Right cardiac atrium (tissue), 5 donors: ENCODE measurements at regions not wholly inside any gene's neighbourhood (a gene's known extent, or its start where the extent isn't known, plus 50 kb on each side); places are given as distances from the start of the nearest gene placed in this dataset.
"Not testable (repeated sequence)": the region's sequence is repeated elsewhere in the genome, so short reads cannot be mapped to it uniquely, and the experiment has no call there.

Source experiments
- ATAC-seq, 2 donors: fragments of 200-7000 bp; cut with Tn5 transposase; one replicate each; pipeline versions ENCODE4 v1.8.0 to v1.9.1; 2020; ENCODE audit warnings: moderate library complexity in 2 of 2, mild to moderate bottlenecking in 1 of 2
- DNase-seq, 3 donors: peaks; one replicate each; pipeline ENCODE4 v3.0.0-alpha.2; 2020
- H3K27ac ChIP-seq: one replicate; pipeline ENCODE4 v1.5.1; 2013; ENCODE audit warnings: mild to moderate bottlenecking, low read length, control low read depth, moderate library complexity
- H3K27me3 ChIP-seq: one replicate; pipeline ENCODE4 v1.6.1; 2013; ENCODE audit not compliant: control insufficient read depth, insufficient read depth
- H3K4me1 ChIP-seq: one replicate; pipeline ENCODE4 v1.6.1; 2013; ENCODE audit warnings: low read length; ENCODE audit not compliant: control insufficient read depth, insufficient read depth
- H3K4me3 ChIP-seq: one replicate; pipeline ENCODE4 v1.5.1; 2013; ENCODE audit warnings: low read length, control low read depth
- H3K9me3 ChIP-seq: one replicate; pipeline ENCODE4 v1.6.1; 2013; ENCODE audit warnings: low read length; ENCODE audit not compliant: control insufficient read depth
- WGBS: extraction: QIAGEN DNeasy Blood & Tissue Kit; methylation state at CpG from one replicate; pipeline ENCODE4 v1.1.7; 2013; 5-methylcytosine and 5-hydroxymethylcytosine counted together
- intact Hi-C, 4 donors: fragments of 100-400 bp; cut with DNase I; formaldehyde crosslinking; loops; one replicate each; pipeline versions ENCODE4 v1.11.0 to v1.14.0; 2022 to 2023
- donor health status: healthy with polysubstance abuse.
- donor health status: DM: no; HTN: yes; CAD: no.
- donor health status: DM: no; HTN: no; CAD: no.
- donor health status: DM: no; HTN: yes; CAD: no; lungs with severe emphysema.
- donor health status: DM: yes; HTN: yes; CAD: no.

DNA sequence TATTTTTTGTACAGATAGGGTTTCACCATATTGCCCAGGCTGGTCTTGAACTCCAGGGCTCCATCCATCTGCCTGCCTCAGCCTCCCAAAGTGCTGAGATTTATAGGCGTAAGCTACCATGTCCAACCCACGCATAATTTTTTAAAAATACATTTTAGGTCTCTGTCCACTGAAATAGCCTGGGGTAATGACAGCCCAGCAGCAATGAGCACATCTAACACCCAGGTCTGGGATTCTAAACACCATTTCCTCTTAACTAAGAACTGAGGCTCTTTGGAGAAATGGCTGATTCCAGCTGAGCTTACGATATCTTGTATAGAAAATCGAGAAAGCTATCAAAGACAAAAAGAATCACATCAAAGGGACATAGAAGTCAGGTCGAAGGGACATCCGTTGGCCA is 245.3 kb downstream of the PARN start:
- Histone ChIP-seq H3K27ac (no peak overlapping the region), H3K4me3 (no peak overlapping the region), H3K9me3 (no peaks in the 10 kb centered on the region), H3K27me3 (no peaks in the 10 kb centered on the region), H3K4me1 (no peaks in the 10 kb centered on the region)
- 91% methylated on average over 6 of the region's 6 CpGs for WGBS
- no peak for DNase-seq
- intact Hi-C loops, result no loop called here
- ATAC-seq, result no peak

DNA sequence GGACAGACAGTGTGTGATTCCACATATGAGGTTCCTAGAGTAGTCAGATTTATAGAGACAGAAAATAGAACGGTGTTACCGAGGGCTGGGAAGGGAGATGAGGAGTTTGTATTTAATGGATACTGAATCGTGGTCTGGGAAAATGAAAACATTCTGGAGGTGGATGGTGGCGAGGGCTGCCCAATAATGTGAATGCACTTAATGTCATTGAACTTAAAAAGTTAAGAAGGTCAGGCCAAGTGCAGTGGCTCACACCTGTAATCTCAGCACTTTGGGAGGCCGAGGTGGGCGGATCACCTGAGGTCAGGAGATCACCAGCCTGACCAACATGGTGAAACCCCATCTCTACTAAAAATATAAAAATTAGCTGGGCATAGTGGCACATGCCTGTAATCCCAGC is 246.2 kb downstream of the PARN start:
- intact Hi-C loops, H3K9me3 ChIP-seq, H3K27me3 ChIP-seq, ATAC-seq, H3K4me3 ChIP-seq, H3K27ac ChIP-seq, H3K4me1 ChIP-seq, DNase-seq: not testable (repeated sequence)
- WGBS, result 94% methylated on average over 6 of the region's 6 CpGs

DNA sequence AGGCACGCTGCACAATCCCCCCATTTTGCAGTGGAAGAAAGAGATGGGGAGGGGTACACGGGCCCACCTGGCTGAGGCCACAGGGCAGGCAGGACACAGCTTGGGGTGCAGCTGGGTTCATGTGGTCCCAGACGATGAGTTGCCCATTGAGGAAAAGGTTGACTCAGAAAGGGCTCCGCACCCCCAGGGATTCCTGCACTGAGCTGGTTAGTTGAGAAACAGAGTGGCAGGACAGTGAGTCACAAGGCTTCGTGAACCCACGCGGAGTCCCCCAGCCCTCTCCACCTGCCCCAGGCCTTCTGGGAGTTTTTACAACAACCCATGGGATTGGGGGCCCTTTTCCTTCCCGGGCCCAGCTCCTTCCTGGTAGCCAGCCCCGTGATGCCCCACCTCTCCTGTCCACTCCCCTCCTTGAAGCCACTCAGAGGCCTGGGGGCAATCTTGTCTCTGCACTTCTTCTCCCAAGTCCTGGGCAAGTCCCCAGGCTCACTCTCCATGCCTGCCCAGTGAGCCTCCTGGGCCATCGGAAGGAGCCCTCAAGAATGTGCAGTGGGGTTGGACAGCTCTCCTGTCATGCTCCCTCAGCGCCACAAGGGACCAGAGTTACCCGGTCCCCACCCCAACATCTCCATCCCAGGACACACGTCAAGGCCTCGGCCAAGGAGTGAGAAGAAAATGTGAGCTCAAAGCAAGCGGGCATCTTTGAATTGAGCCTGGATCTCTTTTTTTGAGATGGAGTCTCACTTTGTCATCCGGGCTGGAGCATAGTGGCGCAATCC is 251.2 kb downstream of the PARN start:
- intact Hi-C loops, result no loop called here
- H3K9me3 ChIP-seq, result no peaks in the 10 kb centered on the region
- H3K27me3 ChIP-seq, result no peaks in the 10 kb centered on the region
- no peak overlapping the region for H3K4me3 ChIP-seq
- DNase-seq, result no peak
- peak in 1 of 2 donors; percentile 16 for ATAC-seq
- no peak overlapping the region for H3K27ac ChIP-seq
- no peaks in the 10 kb centered on the region for H3K4me1 ChIP-seq
- 91% methylated on average over 17 of the region's 17 CpGs for WGBS

DNA sequence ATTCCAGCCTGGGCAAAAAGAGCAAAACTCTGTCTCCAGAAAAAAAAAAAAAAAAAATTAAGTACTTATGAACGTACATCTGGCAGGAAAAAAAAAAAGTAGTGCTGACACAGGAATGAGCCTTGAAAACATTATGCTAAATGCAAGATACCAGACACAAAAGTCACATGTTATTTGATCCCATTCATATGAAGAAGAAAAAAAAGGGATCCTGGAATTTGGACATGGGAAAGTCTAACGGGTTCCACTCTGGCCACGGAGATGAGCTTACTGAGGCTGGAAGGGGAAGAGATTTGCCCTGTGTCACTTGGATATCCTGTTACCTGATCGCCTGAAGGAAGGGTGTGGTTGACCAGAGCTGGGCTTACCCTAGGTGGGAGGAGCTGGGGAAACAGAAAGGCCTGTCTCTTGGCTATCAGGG is 251.9 kb downstream of the PARN start:
- no peak overlapping the region for H3K27ac ChIP-seq
- DNase-seq (no peak), ATAC-seq (peak in 1 of 2 donors; percentile 36)
- H3K4me3 ChIP-seq, result no peak overlapping the region
- intact Hi-C loops, result no loop called here
- no peaks in the 10 kb centered on the region for H3K27me3 ChIP-seq
- 45% methylated on average over 4 of the region's 4 CpGs for WGBS
- no peaks in the 10 kb centered on the region for H3K4me1 ChIP-seq
- no peaks in the 10 kb centered on the region for H3K9me3 ChIP-seq

DNA sequence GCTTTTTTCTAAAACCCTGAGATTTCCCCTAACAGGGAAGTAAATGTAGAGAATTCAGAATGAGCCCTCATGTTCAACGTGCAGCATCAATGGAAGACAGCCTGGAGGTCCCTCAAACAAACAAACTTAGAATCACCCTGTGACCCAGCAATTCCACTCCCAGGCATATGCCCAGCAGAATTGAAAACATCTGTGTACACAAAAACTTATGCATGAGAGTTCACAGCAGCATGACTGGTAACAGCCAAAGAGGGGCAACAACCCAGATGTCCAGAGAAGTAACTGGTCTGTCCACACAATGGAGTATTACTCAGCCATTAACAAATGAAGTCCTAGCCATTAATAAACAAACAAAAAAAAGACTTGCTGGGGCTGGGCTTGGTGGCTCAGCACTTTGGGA is 252.7 kb downstream of the PARN start:
- Histone ChIP-seq H3K4me3 (no peak overlapping the region), H3K9me3 (no peaks in the 10 kb centered on the region), H3K27ac (no peak overlapping the region), H3K27me3 (no peaks in the 10 kb centered on the region), H3K4me1 (no peaks in the 10 kb centered on the region)
- WGBS, result 26% methylated on average over 1 of the region's 1 CpG
- no peak for ATAC-seq
- DNase-seq, result no peak
- intact Hi-C loops, result no loop called here

DNA sequence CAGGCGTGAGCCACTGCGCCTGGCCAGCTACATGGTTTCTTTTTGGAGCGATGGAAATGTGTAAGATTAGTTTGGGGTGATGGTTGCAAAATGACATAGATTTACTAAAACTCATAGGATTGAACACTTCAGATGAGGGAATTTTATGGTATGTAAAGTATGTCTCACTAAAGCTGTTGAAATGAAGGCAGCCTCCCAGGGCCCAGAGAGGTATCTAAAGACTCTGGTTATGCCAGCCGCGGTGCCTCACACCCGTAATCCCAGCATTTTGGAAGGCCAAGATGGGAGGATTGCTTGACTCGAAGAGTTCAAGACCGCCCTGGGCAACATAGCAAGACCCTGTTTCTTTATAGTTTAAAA is 254.9 kb downstream of the PARN start:
- Histone ChIP-seq H3K27me3 (no peaks in the 10 kb centered on the region), H3K4me1 (no peaks in the 10 kb centered on the region), H3K27ac (no peak overlapping the region), H3K4me3 (no peak overlapping the region), H3K9me3 (no peaks in the 10 kb centered on the region)
- intact Hi-C loops, result no loop called here
- ATAC-seq, result no peak
- no peak for DNase-seq
- 89% methylated on average over 8 of the region's 8 CpGs for WGBS

DNA sequence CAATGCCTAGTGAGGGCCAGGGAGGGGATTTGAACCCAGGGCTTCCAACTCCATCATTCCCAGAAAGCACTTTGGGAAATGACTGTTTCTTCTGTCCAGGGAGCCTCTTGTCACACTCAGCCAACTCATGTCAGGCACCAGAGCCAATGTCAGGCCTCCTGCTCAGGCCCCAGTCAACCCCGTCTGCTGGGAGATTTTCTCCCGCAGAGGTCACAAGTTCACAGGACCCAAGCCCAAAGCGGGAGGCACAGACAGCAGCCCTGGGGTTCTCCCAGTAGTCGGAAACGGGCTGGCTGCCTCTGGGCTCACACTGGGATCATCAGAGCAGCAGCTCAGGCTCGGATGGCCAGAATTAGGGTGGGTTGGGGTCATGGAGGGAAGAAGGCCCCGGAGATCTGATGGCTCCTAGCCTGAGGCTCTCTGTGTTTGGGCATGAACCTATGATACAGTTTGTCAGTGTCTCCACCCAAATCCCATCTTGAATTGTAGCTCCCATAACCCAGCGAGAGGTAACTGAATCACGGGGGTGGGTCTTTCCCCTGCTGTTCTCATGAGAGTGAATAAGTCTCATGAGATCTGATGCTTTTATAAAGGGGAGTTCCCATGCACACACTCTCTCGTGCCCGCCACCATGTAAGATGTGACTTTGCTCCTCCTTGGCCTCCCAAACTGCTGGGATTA is 255.5 kb downstream of the PARN start:
- ATAC-seq, result no peak
- 81% methylated on average over 11 of the region's 11 CpGs for WGBS
- H3K9me3 ChIP-seq, result no peaks in the 10 kb centered on the region
- DNase-seq, result no peak
- H3K27me3 ChIP-seq, result no peaks in the 10 kb centered on the region
- intact Hi-C loops, result no loop called here
- no peaks in the 10 kb centered on the region for H3K4me1 ChIP-seq
- no peak overlapping the region for H3K27ac ChIP-seq
- no peak overlapping the region for H3K4me3 ChIP-seq

DNA sequence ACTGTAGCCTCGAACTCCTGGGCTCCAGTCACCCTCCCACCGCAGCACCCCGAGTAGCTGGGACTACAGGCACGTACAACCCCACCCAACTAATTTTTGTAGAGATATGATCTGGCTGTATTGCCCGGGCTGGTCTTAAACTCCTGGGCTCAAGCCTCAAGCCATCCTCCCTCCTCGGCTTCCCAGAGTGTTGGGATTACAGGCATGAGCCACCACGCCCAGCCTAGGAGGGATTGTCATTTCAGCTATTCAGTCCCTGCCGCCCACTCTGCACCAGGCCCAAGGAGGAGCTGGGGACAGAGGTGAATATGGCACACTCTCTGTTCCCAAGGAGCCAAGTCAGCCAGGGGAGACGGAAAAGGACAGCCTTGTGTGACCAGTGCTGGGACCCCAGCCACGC is 256.2 kb downstream of the PARN start:
- no peak for ATAC-seq
- H3K27me3 ChIP-seq, result no peaks in the 10 kb centered on the region
- H3K4me3 ChIP-seq, result no peak overlapping the region
- H3K4me1 ChIP-seq, result no peaks in the 10 kb centered on the region
- no peaks in the 10 kb centered on the region for H3K9me3 ChIP-seq
- no peak for DNase-seq
- H3K27ac ChIP-seq, result no peak overlapping the region
- intact Hi-C loops, result no loop called here
- WGBS, result 86% methylated on average over 10 of the region's 10 CpGs

DNA sequence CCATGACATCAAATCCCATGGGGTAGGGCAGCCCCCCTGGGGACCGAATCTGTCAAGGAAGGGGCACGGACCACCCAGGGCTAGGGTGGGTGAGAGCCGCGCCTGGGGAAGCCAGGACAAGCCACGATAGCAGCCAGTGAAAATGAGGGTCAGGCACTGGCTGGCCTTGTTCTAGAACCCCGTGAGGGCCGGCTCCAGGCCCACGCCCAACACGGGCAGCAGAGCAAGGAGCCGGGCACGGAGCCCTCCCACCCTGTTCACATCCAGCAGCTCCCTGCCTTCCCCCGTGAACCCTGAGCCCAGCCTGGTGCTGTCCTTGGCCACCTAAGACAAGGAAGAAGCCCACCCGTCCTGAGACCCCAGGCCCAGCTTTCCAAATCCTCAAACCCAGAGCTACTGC is 256.7 kb downstream of the PARN start:
- Histone ChIP-seq H3K27ac (no peak overlapping the region), H3K4me3 (no peak overlapping the region), H3K9me3 (no peaks in the 10 kb centered on the region), H3K4me1 (no peaks in the 10 kb centered on the region), H3K27me3 (no peaks in the 10 kb centered on the region)
- WGBS, result 84% methylated on average over 13 of the region's 13 CpGs
- ATAC-seq (no peak), DNase-seq (no peak)
- intact Hi-C loops, result no loop called here

DNA sequence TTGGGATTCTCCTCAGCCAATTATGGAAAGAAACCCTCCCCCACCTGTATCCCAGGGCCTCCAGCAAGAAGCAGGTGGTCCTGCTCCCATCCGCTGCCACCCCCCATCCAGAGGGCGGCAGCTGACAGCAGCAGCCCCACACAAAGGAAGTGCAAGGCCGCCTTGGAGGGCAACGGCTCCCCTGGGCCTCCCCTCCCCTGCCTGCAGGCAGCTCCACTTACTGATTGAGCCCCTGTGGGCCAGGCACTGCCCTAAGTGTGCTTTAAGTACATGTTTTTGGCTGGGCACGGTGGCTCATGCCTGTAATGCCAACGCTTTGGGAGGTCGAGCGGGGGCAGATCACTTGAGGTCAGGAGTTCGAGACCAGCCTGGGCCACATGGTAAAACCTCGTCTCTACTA is 257.6 kb downstream of the PARN start:
- no peak for ATAC-seq
- Histone ChIP-seq H3K27ac (no peak overlapping the region), H3K4me3 (no peak overlapping the region), H3K4me1 (no peaks in the 10 kb centered on the region), H3K9me3 (no peaks in the 10 kb centered on the region), H3K27me3 (no peaks in the 10 kb centered on the region)
- intact Hi-C loops, result no loop called here
- no peak for DNase-seq
- WGBS, result 60% methylated on average over 10 of the region's 10 CpGs

DNA sequence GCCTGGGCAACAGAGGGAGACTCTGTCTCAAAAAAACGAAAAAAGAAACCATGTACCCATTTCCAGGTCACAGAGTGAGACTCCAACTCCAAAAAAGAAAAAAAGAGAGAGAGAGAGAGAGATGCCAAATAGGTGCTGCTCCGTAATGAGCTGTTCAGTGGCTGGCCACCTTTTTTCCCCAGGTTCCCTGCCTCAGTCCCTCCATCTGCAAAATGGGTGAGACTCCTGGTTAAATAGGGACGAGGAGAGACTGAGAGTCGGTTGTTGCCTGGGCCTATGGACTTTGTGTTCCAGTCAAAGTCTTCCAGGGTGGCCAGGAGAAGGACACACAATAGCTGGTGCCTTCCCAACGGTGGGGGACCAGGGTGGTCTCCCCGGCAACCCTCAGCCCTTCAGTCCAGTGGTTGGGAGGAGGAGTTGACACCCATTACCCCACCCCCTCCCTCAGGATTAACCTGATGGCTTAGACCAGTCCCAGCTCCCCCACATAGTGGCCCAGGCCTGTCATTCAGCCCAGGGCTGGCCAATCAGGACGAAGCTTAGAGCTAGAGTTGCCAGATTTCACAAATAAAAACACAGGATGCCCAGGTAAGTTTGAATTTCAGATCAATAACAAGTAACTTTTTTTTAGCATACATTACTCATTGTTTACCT is 258.2 kb downstream of the PARN start:
- Histone ChIP-seq H3K27me3 (no peaks in the 10 kb centered on the region), H3K4me3 (no peak overlapping the region), H3K9me3 (no peaks in the 10 kb centered on the region), H3K27ac (no peak overlapping the region), H3K4me1 (no peaks in the 10 kb centered on the region)
- intact Hi-C loops, result no loop called here
- DNase-seq (no peak), ATAC-seq (no peak)
- WGBS, result 68% methylated on average over 7 of the region's 7 CpGs
